Gastroesophageal sphincter (tissue), 3 donors: ENCODE measurements at regions not wholly inside any gene's neighbourhood (a gene's known extent, or its start where the extent isn't known, plus 50 kb on each side); places are given as distances from the start of the nearest gene placed in this dataset.

Source experiments
- EP300 ChIP-seq: sonication (generic); formaldehyde crosslinking; IDR thresholded peaks from one replicate; pipeline ENCODE4 v1.6.1; 2017; ENCODE audit warnings: antibody characterized with exemption, mild to moderate bottlenecking
- POLR2A ChIP-seq, 2 donors: fragments of 450-650 bp; IDR thresholded peaks; one replicate each; pipeline ENCODE4 v1.6.1; 2017; ENCODE audit warnings: antibody characterized with exemption in 2 of 2, mild to moderate bottlenecking in 2 of 2, moderate library complexity in 1 of 2
- POLR2AphosphoS5 ChIP-seq: sonication (generic); formaldehyde crosslinking; IDR thresholded peaks from one replicate; pipeline ENCODE4 v1.6.1; 2017; ENCODE audit warnings: antibody characterized with exemption
- TF ChIP-seq, protein P1 (sequence below), 4 experiments: fragments of 200-600 bp in 2 of 4; fragments of 450-650 bp in 2 of 4; sonication (generic) in 1 of 4; IDR thresholded peaks; one replicate each; pipeline ENCODE4 v1.5.1; 2017 to 2019; ENCODE audit warnings: antibody characterized with exemption in 4 of 4, mild to moderate bottlenecking in 2 of 4, moderate library complexity in 2 of 4

DNA sequence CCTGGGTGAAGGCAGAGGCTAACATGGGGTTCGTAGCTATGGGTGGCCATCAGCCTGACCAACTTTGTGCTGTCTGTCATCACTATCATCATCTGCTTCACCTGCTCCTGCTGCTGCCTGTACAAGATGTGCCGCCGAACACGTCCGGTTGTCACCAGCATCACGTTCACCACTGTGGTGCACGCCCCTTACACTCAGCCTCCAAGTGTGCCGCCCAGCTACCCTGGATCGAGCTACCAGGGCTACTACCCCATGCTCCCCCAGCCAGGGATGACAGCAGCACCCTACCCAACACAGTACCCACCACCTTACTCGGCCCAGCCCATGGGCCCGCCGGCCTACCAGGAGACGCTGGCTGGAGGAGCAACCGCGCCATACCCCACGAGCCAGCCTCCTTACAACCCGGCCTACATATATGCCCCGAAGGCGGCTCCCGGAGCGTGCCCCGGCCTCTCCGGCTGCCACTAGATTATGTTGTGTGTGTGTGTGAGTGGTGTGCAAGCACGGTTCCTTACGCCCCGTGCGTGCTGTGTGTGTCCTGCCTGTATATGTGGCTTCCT, 213.4 kb upstream of the XIST start:
- TF ChIP-seq, protein P1, sequence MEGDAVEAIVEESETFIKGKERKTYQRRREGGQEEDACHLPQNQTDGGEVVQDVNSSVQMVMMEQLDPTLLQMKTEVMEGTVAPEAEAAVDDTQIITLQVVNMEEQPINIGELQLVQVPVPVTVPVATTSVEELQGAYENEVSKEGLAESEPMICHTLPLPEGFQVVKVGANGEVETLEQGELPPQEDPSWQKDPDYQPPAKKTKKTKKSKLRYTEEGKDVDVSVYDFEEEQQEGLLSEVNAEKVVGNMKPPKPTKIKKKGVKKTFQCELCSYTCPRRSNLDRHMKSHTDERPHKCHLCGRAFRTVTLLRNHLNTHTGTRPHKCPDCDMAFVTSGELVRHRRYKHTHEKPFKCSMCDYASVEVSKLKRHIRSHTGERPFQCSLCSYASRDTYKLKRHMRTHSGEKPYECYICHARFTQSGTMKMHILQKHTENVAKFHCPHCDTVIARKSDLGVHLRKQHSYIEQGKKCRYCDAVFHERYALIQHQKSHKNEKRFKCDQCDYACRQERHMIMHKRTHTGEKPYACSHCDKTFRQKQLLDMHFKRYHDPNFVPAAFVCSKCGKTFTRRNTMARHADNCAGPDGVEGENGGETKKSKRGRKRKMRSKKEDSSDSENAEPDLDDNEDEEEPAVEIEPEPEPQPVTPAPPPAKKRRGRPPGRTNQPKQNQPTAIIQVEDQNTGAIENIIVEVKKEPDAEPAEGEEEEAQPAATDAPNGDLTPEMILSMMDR (IDR thresholded peaks at IDR 0.05), result no peak
- TF ChIP-seq EP300 (no peak), POLR2AphosphoS5 (no peak), POLR2A (IDR thresholded peaks at IDR 0.05) (no peak)
